ENCODE measurements at regions not wholly inside any gene's neighbourhood (a gene's known extent, or its start where the extent isn't known, plus 50 kb on each side); places are given as distances from the start of the nearest gene placed in this dataset.
A peak's percentile ranks its signal among the peaks of the same experiment; 100 is the strongest.

GRCh38 chr4:181503687-181504390, 739.4 kb upstream of the TENM3 start:
- DNase-seq (ENCODE audit: low spot score), result no peak

- no peak for DNase-seq (ENCODE audit: low spot score)
Measured at GRCh38 chr4:181504924-181505323, 738.3 kb upstream of the TENM3 start.

- no peak for DNase-seq (ENCODE audit: low spot score)
Measured at GRCh38 chr4:181507180-181507835, 735.9 kb upstream of the TENM3 start.

- no peak for DNase-seq (ENCODE audit: low spot score)
Measured at GRCh38 chr4:181507938-181508337, 735.3 kb upstream of the TENM3 start.

- DNase-seq (ENCODE audit: low spot score), result no peak
Measured at GRCh38 chr4:181508601-181509000, 734.6 kb upstream of the TENM3 start.

GRCh38 chr4:181509073-181509472, 734.1 kb upstream of the TENM3 start:
- no peak for DNase-seq (ENCODE audit: low spot score)

- no peak for DNase-seq (ENCODE audit: low spot score)
Measured at GRCh38 chr4:181517491-181517890, 725.7 kb upstream of the TENM3 start.

- DNase-seq (ENCODE audit: low spot score), result no peak
Measured at GRCh38 chr4:181520790-181521189, 722.4 kb upstream of the TENM3 start.

GRCh38 chr4:181523973-181524372, 719.2 kb upstream of the TENM3 start:
- no peak for DNase-seq (ENCODE audit: low spot score)

- DNase-seq (ENCODE audit: low spot score), result no peak
Measured at GRCh38 chr4:181524499-181524898, 718.7 kb upstream of the TENM3 start.

- no peak for DNase-seq (ENCODE audit: low spot score)
Measured at GRCh38 chr4:181525634-181526033, 717.6 kb upstream of the TENM3 start.

- DNase-seq (ENCODE audit: low spot score), result peak; percentile 50
Measured at GRCh38 chr4:181528570-181529184, 714.5 kb upstream of the TENM3 start.

GRCh38 chr4:181529537-181529936, 713.7 kb upstream of the TENM3 start:
- no peak for DNase-seq (ENCODE audit: low spot score)

- DNase-seq (ENCODE audit: low spot score), result no peak
Measured at GRCh38 chr4:181536196-181536746, 706.9 kb upstream of the TENM3 start.

- no peak for DNase-seq (ENCODE audit: low spot score)
Measured at GRCh38 chr4:181536811-181537434, 706.3 kb upstream of the TENM3 start.

GRCh38 chr4:181538431-181538830, 704.8 kb upstream of the TENM3 start:
- DNase-seq (ENCODE audit: low spot score), result no peak

- no peak for DNase-seq (ENCODE audit: low spot score)
Measured at GRCh38 chr4:181541396-181541795, 701.8 kb upstream of the TENM3 start.

GRCh38 chr4:181548873-181549575, 694.2 kb upstream of the TENM3 start:
- peak; percentile 51 for DNase-seq (ENCODE audit: low spot score)

GRCh38 chr4:181549576-181550188, 693.5 kb upstream of the TENM3 start:
- no peak for DNase-seq (ENCODE audit: low spot score)

- no peak for DNase-seq (ENCODE audit: low spot score)
Measured at GRCh38 chr4:181550381-181550780, 692.8 kb upstream of the TENM3 start.

- no peak for DNase-seq (ENCODE audit: low spot score)
Measured at GRCh38 chr4:181559637-181560036, 683.6 kb upstream of the TENM3 start.

GRCh38 chr4:181562399-181562798, 680.8 kb upstream of the TENM3 start:
- no peak for DNase-seq (ENCODE audit: low spot score)
